Stimulated activated CD4-positive, alpha-beta T cell treated with anti-CD3 and anti-CD28 coated beads, Interleukin-15, amount 100 ng/mL, for 48 hours (primary cell): ENCODE measurements at regions not wholly inside any gene's neighbourhood (a gene's known extent, or its start where the extent isn't known, plus 50 kb on each side); places are given as distances from the start of the nearest gene placed in this dataset.
"Not testable (repeated sequence)": the region's sequence is repeated elsewhere in the genome, so short reads cannot be mapped to it uniquely, and the experiment has no call there.

Experiments
- DNase-seq, 2 donors: peaks; one replicate each; pipeline ENCODE4 v3.0.0-alpha.2; 2020; ENCODE audit warnings: low read depth in 2 of 2

DNA sequence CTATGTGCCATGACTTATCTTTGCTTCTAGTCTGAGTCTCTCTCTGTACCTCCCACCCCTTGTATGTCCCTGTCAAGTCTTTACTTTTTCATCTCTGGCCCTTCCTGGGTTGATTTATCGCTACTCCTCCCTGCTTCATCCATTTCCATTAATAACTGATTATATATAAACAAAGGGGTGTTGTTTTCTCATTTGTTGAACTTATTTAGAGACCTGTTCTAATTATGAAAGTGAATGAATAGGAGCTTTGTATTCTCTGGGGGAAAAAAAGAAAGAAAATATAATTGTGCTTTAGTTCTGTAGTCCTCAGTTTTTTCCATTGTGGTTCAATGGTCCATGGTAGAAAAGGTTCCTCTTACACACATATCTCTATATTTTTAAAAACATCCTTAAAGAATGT, 328.9 kb upstream of the PPP2R3A start:
- DNase-seq, result no peak

DNA sequence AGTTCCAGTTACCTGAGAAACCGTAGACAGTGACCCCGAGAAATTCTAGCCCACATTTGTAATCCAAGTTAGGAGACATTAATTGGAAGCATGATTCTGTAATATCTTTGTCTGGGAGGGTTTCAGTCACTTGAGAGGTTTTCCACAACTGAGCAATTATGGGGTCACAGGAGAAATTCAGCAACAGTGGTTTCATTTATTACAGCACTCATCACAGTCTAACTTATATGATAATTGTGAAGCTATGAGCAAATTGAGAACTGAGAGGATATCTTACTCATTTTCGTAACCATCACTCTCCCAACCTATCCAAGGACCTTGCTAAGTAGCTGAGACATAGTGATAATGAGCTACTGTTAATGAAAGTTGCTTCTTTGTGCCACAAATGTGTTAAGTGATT, 328.5 kb upstream of the PPP2R3A start:
- DNase-seq, result no peak

DNA sequence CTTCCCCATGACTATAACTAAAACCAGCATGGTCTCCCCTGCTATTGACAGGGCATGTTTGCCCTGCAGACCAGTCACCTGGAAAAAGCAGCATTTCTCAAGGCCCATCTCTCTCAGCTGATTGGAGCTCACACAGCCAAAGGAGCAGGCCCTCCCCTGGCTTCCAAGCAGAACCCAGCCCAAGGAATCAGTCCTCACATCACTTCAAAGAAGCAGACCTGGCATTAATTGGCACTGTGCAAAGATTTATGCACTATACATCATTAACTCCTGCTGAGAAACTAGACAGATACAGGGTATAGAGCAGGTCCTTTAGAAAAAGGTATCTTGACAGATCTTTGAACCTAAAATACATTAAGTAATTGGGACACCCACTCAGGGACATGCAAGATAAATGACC, 323.8 kb upstream of the PPP2R3A start:
- no peak for DNase-seq

DNA sequence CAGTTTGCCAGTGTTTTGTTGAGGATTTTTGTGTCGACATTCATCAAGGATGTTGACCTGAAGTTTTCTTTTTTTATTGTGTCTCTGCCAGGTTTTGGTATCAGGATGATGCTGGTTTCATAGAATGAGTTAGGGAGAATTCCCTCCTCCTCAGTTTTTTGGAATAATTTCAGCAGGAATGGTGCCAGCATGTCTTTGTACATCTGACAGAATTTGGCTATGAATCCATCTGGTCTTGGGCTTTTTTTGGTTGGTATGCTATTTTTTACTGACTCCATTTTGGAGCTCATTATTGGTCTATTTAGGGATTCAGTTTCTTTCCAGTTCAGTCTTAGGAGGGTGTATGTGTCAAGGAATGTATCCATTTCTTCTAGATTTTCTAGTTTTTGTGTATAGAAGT, 320.0 kb upstream of the PPP2R3A start:
- no peak for DNase-seq

DNA sequence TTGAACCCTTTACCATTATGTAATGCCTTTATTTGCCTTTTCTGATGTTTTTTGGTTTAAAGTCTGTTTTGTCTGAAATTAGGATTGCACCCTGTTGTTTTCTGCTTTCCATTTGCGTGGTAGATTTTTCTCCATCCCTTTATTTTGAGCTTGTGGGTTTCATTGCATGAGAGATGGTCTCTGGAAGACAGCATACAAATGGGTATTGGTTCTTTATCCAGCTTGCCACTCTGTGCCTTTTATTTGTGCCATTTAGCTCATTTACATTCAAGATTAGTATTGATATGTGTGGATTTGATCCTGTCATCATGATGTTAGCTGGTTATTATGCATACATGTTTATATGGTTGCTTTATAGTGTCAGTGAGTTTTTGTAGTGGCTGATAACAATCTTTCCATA, 318.7 kb upstream of the PPP2R3A start:
- no peak for DNase-seq

DNA sequence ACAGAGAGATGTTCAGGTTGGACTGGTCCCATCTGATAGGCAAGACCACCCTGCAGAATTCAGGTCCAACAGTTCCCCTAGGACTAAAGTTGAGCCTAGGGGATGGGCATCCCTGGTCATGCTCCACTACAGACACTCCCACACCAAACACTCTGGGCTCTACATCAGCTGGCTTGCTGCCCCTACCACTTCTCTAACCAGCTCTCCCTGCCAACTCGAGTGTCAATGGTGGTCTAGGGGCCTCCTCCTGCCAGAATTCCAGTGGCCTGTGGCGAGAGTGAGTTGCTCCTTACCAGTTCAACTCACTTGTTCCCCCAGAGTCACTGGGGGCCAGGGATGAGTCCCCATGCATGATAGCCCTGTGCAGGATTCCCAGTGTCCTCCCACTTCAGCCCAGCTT, 316.2 kb upstream of the PPP2R3A start:
- no peak for DNase-seq

DNA sequence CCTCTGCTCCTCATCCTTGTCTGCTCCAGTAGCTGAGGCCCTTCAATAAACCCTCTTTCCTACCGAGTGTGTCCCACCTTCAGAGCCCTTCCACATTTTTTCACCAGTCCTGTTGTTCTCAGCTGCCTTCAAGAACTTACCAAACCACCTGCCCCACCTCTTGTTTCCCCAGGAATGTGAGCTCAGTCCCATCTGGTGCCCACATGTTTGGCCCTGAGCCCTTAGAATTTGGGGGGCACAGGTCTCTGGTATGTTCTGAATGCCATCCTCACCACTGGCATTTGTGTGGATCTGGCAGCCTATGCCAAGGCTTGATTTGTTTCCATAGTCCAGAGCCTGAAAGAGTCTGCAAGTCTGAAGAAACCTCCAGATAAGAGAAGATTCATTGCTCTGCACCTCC, 315.2 kb upstream of the PPP2R3A start:
- DNase-seq, result no peak

DNA sequence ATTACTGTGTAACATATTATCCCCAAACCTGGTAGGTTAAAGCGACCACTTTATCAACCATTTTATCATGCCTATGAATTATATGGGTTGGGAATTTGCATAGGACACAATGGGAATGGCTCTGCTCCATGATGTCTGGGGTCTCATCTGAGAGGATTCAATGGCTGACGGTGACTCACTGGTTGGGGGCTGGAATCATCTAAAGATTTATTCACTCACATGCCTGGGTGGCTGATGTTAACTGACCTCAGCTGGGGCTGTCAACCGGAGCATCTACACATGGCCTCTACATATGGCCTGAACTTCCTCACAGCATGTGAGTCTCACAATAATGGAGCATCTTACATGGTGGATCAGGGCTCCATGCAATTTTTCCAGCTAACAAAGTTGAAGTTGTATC, 313.1 kb upstream of the PPP2R3A start:
- DNase-seq, result no peak

DNA sequence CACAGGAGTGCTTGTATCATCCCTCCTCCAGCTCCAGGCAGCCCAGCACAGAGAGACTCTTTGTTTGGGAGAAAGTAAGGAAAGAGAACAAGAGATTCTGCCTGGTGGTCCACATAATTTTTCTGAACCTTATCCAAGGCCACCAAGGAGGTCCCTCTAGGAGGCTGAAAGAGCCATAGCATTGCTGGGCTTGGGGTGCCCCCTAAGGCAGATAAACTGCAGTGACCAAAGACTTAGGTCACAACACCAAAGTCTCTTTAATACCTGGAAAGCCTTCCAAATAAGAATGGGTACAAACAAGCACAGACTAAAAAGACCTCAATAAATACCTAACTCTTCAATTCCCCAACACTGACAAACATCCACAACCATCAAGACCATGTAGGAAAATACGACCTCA, 310.2 kb upstream of the PPP2R3A start:
- DNase-seq, result no peak

DNA sequence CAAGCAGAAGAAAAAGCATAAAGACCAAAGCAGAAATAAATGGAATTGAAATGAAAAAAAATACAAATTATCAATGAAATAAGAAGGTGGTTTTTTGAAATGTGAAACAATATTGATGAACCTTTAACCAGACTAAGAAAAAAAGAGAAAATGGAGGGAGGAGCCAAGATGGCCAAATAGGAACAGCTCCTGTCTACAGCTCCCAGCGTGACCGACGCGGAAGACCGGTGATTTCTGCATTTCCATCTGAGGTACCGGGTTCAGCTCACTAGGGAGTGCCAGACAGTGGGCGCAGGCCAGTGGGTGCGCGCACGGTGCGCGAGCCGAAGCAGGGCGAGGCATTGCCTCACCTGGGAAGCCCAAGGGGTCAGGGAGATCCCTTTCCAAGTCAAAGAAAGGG, 307.1 kb upstream of the PPP2R3A start:
- not testable (repeated sequence) for DNase-seq

DNA sequence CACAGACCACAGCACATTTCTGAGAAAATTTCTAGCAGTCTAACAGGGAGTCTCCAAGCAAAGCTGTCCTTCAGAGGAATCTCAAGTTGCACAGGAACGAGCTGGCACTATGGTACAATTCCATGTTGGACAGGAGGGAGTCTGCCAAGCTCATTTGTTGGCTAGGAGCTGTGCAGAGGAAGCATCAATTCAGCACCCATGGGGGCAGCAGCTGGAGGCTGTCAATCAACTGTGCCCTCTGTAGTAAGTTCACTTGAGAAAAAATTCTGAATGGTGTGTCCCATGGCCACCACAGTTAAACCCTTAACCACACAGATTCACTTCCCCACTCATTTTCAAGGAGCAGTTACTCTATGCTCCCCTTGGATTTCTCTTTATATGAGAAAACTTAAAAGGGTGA, 298.5 kb upstream of the PPP2R3A start:
- no peak for DNase-seq

DNA sequence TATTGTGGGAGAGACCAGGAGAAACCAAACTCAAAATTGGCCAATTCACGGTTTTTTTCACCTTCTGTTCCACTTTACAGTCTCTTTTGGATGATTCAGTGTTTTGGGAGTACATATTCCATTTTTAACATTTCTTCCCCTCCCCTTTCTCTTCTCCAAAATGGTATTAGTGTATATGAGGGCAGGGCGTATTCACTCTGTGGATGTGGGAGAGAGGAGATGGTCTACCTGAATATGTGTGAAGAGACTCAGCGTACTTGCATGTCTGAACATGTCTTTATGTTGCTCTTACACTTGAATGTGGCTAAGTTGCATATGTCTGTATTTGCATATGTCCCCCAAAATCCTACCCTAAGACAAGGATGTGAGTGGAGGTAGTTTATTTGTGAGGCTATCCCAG, 291.0 kb upstream of the PPP2R3A start:
- no peak for DNase-seq

DNA sequence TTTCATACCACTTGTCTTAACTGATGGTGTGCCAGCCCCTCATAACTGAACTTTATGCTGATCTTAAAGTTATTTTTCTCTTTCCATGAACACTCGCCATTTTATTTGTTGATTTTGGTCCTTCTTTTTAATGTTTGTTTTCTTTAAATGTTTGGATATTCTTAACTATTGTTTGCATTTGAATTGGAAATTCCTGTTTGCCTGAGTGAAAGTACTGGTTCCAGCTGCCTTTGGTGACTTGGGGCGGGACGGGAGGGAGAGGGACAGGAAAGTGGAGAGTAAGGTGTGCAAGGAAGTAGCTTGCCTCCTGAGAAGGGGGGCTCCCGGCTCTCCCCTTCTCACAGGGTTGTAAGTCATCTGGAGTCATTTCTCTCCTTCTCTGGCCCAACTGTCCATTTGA, 287.1 kb upstream of the PPP2R3A start:
- no peak for DNase-seq

DNA sequence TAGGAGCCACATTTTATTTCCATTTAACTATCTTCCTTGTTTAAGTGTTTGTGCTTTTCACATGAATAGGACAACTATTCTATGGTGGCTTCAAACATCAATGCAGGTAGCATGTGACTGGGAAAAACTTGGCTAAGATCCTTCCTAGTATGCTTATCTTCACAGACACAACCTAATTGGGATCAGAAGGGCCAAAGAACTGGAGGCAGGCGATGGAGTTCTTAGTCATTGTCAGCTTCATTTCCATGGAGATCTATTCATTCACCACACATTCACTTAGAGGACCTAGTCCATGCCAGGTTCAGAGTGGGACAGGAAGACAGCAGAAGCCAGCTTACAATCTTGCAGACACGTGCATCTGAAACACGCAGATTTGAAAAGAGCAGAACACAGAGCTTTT, 277.5 kb upstream of the PPP2R3A start:
- no peak for DNase-seq

DNA sequence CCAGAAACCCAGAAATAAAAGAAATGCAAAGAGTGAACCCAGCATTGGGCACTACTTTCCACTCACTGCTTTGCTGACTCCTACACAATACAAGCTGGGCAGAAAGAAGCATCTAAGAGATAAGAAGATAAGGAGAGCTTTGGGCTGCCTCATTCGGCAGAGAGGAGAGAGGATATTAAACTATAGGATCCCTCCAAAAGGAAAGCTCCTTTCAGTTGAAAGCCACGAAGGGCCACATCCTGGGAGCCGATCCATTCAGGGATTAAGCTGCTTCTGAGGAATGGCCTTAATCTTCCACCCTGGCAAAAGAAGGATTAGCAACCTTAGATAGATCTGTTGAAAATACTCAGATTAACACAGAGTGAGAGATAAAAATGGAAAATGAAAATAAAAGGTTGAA, 274.9 kb upstream of the PPP2R3A start:
- DNase-seq, result no peak

DNA sequence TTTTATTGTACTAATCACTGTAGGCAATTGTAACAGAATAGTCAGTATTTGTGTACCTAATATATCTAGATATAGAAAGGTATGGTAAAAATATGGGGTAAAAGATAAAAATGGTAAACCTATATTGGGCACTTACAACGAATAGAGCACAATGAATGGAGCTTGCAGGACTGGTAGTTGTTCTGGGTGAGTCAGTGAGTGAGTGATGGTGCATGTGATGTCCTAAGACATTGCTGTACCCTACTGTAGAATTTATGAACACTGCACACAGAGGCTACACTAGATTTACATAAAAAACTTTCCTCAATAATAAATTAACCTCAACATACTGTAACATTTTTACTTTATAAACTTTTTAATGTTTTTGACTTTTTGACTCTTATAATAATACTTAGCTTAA, 274.3 kb upstream of the PPP2R3A start:
- DNase-seq, result no peak

DNA sequence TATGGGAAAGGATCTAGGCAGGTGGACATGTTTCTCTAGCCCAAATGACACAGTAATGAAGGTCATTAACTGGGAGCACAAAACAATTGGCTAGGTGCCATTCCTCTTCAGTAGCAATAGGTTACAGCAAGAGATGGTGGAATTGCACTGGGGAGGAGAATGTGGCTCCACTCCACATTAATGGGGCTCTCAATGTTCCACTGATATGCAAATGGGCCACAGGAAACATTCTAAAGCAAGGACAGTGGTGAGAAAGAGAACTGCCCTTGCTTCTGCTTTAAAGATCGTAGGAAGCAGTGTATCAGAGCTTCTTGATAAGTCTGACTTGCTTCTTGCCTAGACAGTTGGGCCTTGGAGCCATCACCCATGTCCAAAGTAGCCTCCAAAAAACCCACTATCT, 271.4 kb upstream of the PPP2R3A start:
- no peak for DNase-seq

DNA sequence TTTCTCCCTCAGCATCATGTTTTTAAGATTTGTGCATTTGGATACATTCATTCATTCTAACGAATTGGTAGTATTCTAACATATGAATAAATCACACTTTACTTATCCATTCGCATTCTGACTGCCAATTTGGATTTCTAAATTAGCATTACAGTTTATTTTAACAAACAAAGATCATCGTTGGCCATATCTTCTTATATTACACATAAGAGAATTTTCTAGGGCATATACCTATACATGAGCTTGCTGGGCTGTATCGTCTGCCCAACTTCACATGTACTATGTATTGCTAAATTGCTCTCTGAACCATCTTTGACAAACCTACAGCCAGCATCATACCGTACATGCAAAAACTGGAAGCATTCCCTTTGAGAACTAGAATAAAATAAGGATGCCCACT, 265.8 kb upstream of the PPP2R3A start:
- no peak for DNase-seq

DNA sequence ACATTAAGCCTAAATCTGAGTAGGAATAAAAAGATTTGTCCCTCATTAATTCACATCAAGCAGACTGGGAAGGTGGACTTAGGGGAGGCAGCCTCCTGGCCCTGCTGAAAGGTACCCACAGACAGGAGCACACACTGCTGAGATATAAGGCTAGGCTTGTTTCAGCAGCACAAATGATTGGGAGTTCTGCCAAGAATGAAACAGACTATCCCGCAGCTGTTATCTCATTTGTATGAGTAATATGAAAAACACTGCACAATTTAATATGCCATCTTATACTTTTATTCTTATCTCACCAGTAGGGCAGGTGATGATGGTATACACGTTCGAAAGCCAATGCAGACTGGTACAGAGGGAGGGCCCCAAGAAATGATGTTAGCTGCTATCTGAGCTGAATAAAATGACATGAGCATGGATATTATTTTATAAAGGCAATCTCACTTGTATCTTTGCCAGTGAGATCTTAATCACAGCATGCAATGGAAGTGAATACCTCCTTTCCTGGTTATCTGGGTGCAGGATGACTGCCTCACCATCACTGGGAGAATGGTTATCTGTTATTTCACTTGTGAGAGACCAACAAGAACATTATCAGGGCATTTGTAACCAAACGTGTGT, 258.7 kb upstream of the PPP2R3A start:
- no peak for DNase-seq

DNA sequence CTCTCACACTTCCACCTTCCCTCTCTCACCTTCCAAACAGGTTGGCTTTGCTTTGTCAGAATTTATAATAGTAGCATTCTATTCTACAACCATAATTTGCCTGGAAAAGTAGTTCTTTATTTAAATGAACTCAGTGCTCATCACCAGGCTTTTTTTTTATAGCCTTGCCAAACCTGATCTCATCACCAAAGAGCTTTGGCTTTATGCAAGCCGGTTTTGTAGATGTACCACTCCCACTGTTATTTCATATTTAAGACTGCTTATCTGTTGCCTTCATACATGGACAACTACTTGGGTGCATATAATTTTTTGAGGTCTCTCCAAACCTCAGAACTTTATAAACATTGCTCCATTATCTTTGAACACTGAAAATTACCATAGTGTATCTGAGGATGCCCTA, 246.1 kb upstream of the PPP2R3A start:
- DNase-seq, result no peak

DNA sequence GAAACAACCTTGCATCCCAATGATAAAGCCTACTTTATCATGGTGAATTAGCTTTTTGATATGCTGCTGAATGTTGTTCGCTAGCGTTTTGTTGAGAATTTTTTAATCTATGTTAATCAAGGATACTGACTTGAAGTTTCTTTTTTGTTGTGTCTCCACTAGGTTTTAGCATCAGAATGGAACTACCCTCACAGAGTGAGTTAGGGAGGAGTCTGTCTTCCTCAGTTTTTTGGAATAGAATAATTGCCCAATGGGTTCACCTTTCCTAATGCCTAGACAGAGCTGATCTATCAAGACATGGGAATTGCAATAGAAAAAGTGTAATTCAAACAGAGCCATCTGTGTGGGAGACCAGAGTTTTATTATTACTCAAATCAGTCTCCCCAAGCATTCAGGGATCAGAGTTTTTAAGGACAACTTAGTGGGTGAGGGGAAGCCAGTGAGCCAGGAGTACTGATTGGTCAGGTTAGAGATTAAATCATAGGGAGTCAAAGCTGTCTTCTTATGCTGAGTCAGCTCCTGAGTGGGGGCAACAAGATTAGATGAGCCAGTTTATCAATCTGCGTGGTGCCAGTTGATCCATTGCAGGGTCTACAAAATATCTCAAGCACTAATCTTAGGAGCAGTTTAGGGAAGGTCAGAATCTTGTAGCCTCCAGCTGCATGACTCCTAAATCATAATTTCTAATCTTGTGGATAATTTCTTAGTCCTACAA, 237.4 kb upstream of the PPP2R3A start:
- DNase-seq, result no peak

DNA sequence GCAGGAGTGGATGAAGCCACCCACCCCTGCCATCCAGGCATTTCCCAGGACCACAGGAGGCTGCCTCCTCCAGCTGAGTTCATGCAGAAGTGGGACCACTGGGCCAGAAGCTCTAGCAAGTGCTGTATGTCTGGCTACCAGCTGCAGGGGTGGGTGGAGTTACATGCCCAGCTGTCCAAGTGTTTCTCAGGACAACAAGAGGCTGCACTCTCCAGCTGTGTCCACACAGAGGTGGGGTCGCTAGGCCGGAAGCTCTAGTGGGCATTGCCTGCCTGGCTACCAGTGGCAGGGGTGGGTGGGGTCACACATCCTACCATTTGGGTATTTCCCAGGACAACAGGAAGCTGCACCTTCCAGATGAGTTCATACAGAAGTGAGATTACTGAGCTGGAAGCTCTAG, 234.0 kb upstream of the PPP2R3A start:
- no peak for DNase-seq

DNA sequence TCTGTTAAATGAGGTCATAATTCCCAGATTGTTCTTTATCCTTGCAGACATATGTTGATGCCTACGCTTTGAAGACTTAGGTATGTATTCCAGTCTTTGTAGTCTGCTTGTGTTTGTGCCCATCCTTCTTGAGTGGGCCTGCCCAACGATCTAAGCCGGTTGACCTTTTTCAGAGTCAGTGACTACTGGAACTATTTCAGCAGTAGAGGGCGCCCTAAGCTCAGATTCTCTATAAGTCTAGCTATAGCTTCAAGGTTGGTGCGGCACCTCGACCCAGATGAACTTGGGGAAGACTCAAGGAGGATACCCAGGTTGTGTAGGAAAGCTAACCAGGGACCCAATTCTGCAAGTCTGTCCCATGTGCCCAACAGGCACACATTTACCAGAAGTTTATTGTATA, 228.8 kb upstream of the PPP2R3A start:
- no peak for DNase-seq

DNA sequence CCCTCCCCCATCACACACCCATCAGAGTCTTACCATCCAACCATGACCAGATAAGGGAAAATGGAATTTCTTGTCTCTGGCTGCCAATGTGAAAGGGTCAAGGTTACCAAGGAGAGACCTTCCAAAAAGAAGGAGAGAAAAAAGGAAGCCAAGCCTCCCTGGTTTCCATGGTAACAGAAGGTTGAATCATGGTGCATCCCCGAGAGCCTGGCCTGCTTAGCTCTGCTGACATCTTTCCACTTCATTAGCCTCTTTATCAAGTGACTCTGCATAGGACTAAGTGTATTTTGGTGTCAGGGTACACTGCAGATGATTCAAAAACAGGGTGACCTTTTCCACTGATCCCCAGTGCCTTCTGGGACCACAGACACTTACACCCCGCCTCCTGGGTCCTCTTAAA, 225.7 kb upstream of the PPP2R3A start:
- DNase-seq, result no peak
